ENCODE measurements at regions not wholly inside any gene's neighbourhood (a gene's known extent, or its start where the extent isn't known, plus 50 kb on each side); places are given as distances from the start of the nearest gene placed in this dataset.

GRCh38 chr11:106276126-106276525 lies 198.7 kb downstream of the AASDHPPT start (continued):
- TF ChIP-seq AKNA (CRISPR knock-in tag; IDR thresholded peaks at IDR 0.05; ENCODE audit: borderline replicate concordance), result no peak

GRCh38 chr11:106276859-106277436 lies 199.5 kb downstream of the AASDHPPT start:
- no peak overlapping the region for H3K27ac ChIP-seq (ENCODE audit: extremely low read length, insufficient read depth, low read length)
- no peak overlapping the region for H3K4me3 ChIP-seq (replicated peaks in 1 of 3; ENCODE audit: insufficient read depth in 1 of 3, low read depth in 2 of 3, low read length in 3 of 3)
- H3K4me2 ChIP-seq (ENCODE audit: low read depth, low read length), result no peak overlapping the region
- H3K36me3 ChIP-seq (replicated peaks in 1 of 2; ENCODE audit: control insufficient read depth in 1 of 2, insufficient read depth in 2 of 2, low read length in 2 of 2), result no peaks in the 10 kb centered on the region
- intact Hi-C loops (cut with micrococcal nuclease; ENCODE audit: unreplicated experiment), result loop anchor here (1.0 kb wide), 1 partner anchor 308 kb away; no protein-coding TSS in a partner anchor
- ChIA-PET POLR2A (no interaction called here), CTCF (ENCODE audit: low intra/inter-chr PET ratio, low total read pairs) (no interaction called here)
- no peaks in the 10 kb centered on the region for H3K4me1 ChIP-seq (ENCODE audit: insufficient read depth, low read length)
- in situ Hi-C loops (cut with HindIII; ENCODE audit: extremely low pct_ligation_motif_present, low pct_unique_long_range_greater_than_20kb), result no loop called here
- no peak for FAIRE-seq
- TF ChIP-seq POLR2A (IDR thresholded peaks at IDR 0.05; ENCODE audit: insufficient read depth in 1 of 2, low read depth in 2 of 2, low read length in 2 of 2) (no peak), ZNF101 (CRISPR knock-in tag; IDR thresholded peaks at IDR 0.05; ENCODE audit: borderline replicate concordance, low read depth) (no peak), ZNF317 (CRISPR knock-in tag; IDR thresholded peaks at IDR 0.05) (no peak), CTCF (CRISPR knock-in tag; IDR thresholded peaks at IDR 0.05) (peak; percentile 23; the same call in 1 of the 2 replicates), STAG1 (CRISPR knock-in tag; IDR thresholded peaks at IDR 0.05) (peak; percentile 30; the same call in 1 of the 2 replicates)
- H3K79me2 ChIP-seq (ENCODE audit: insufficient read depth, low read length), result no peaks in the 10 kb centered on the region
- 0% methylated on average over 2 of the region's 2 CpGs for WGBS (ENCODE audit: low lambda C conversion rate)
- H2AFZ ChIP-seq (ENCODE audit: low read length), result no peak overlapping the region
- H4K20me1 ChIP-seq (ENCODE audit: insufficient read depth, low read length), result no peaks in the 10 kb centered on the region
- no peak for DNase-seq (ENCODE audit: low spot score)
- H3K9ac ChIP-seq (ENCODE audit: insufficient read depth, low read depth, low read length), result no peak overlapping the region
- H3K9me3 ChIP-seq (ENCODE audit: low read length), result peaks cover 53% of the 10 kb centered on the region
- no peaks in the 10 kb centered on the region for H3K27me3 ChIP-seq (ENCODE audit: control insufficient read depth in 1 of 2, insufficient read depth in 2 of 2, low read length in 2 of 2)
- BruUV-seq (replicated peaks), result no TSS peak
- no peak for ATAC-seq
